ENCODE measurements at regions not wholly inside any gene's neighbourhood (a gene's known extent, or its start where the extent isn't known, plus 50 kb on each side); places are given as distances from the start of the nearest gene placed in this dataset.

DNA sequence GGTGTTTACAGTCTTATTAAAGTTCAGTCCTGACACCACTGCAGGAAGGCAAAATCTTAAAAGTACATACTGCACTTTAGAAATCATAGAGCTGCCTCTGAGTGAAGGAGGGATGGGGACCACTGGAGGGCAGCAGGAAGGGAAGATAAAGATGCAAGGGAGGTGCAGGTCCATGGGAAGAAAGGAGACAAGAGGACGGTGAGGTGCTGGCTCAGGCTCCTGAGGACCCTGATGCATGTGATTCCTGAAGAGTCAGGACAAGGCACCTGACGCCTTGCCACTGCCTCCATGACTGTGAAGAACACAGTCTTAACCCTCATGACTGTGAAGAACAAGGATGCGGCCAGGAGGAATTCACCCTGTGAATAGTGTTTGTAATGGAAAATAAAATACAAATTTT, 116.2 kb upstream of the NPAS2 start:
- TF ChIP-seq, protein P1, sequence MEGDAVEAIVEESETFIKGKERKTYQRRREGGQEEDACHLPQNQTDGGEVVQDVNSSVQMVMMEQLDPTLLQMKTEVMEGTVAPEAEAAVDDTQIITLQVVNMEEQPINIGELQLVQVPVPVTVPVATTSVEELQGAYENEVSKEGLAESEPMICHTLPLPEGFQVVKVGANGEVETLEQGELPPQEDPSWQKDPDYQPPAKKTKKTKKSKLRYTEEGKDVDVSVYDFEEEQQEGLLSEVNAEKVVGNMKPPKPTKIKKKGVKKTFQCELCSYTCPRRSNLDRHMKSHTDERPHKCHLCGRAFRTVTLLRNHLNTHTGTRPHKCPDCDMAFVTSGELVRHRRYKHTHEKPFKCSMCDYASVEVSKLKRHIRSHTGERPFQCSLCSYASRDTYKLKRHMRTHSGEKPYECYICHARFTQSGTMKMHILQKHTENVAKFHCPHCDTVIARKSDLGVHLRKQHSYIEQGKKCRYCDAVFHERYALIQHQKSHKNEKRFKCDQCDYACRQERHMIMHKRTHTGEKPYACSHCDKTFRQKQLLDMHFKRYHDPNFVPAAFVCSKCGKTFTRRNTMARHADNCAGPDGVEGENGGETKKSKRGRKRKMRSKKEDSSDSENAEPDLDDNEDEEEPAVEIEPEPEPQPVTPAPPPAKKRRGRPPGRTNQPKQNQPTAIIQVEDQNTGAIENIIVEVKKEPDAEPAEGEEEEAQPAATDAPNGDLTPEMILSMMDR (IDR thresholded peaks at IDR 0.05) = no peak
- TF ChIP-seq POLR2A (IDR thresholded peaks at IDR 0.05) = no peak
